HCT116 (cell line): ENCODE measurements at regions not wholly inside any gene's neighbourhood (a gene's known extent, or its start where the extent isn't known, plus 50 kb on each side); places are given as distances from the start of the nearest gene placed in this dataset.

Experiments used
- ATAC-seq: fragments of 200-7000 bp; cut with Tn5 transposase; 2 replicates; pipeline ENCODE4 v1.9.1; 2020; ENCODE audit warnings: mild to moderate bottlenecking, moderate library complexity
- BruUV-seq: library from RNA; stranded (reverse); fragments of 400-500 nt; replicated peaks from 2 replicates; lab custom pipeline; 2021; lab: Mats Ljungman, UMichigan
- CTCF ChIA-PET: fragments of 300-600 bp; sonication (Branson Sonifier 250); formaldehyde crosslinking; loops from one replicate; lab custom pipeline; 2021; ENCODE audit warnings: antibody characterized with exemption; lab: Charles Lee
- POLR2A ChIA-PET: fragments of 300-600, 350-600 bp; sonication (Branson Sonifier 250); formaldehyde crosslinking; loops from one replicate; lab custom pipeline; 2021; ENCODE audit warnings: antibody characterized with exemption; lab: Charles Lee
- RAD21 ChIA-PET, 2 experiments: fragments of 300-600 bp; sonication (Branson Sonifier 250); formaldehyde crosslinking; loops; one replicate each; lab custom pipeline; 2023; ENCODE audit warnings: low total read pairs in 2 of 2; ENCODE audit not compliant: uncharacterized antibody in 2 of 2, unreplicated experiment in 2 of 2, low non-redundant PET in 1 of 2; lab: Charles Lee
- DNase-seq: peaks from one replicate; pipeline ENCODE4 v3.0.0-alpha.2; 2010; ENCODE audit warnings: low read depth, low spot score
- H2AFZ ChIP-seq: fragments of 200-600 bp; shearing (Covaris generic), sonication (generic); 2 replicates; pipeline ENCODE4 v1.6.1; 2017; ENCODE audit warnings: low read depth, mixed run types, mixed read lengths, antibody characterized with exemption, low read length; ENCODE audit not compliant: poor library complexity, severe bottlenecking
- H3K27ac ChIP-seq: 2 replicates; pipeline ENCODE4 v1.5.1; 2012; ENCODE audit warnings: low read depth, low read length
- H3K27me3 ChIP-seq: fragments of 200-600 bp; sonication (generic); 2 replicates; pipeline ENCODE4 v1.6.1; 2016; ENCODE audit warnings: mixed run types, low read length, mixed read lengths; ENCODE audit not compliant: insufficient read depth
- H3K36me3 ChIP-seq, 2 experiments: fragments of 200-500 bp in 1 of 2; fragments of 200-600 bp in 1 of 2; sonication (Bioruptor generic) in 1 of 2; sonication (generic) in 1 of 2; 2 replicates each; pipeline versions ENCODE4 v1.5.1 to v1.6.1; 2014 to 2016; ENCODE audit warnings: low read length in 2 of 2, inconsistent platforms in 1 of 2, mixed read lengths in 1 of 2, mixed run types in 1 of 2; ENCODE audit not compliant: insufficient read depth in 2 of 2, control insufficient read depth in 1 of 2
- H3K4me1 ChIP-seq, 2 experiments: fragments of 200-600 bp in 1 of 2; sonication (generic) in 1 of 2; 2 replicates each; pipeline versions ENCODE4 v1.5.1 to v1.6.1; 2012 to 2017; ENCODE audit warnings: low read length in 2 of 2, inconsistent platforms in 1 of 2, mild to moderate bottlenecking in 1 of 2, mixed read lengths in 1 of 2, mixed run types in 1 of 2, moderate library complexity in 1 of 2; ENCODE audit not compliant: insufficient read depth in 2 of 2, control insufficient read depth in 1 of 2
- H3K4me2 ChIP-seq: fragments of 200-600 bp; sonication (generic); 2 replicates; pipeline ENCODE4 v1.6.1; 2017; ENCODE audit warnings: mixed run types, low read length, mixed read lengths
- H3K4me3 ChIP-seq, 2 experiments: fragments of 200-600 bp in 1 of 2; sonication (generic) in 1 of 2; replicated peaks in 1 of 2; 2 replicates each; pipeline ENCODE4 v1.5.1; 2011 to 2016; ENCODE audit warnings: low read length in 2 of 2, control low read depth in 1 of 2, low read depth in 1 of 2, mild to moderate bottlenecking in 1 of 2, mixed read lengths in 1 of 2, mixed run types in 1 of 2
- H3K79me2 ChIP-seq: fragments of 200-600 bp; sonication (generic); 2 replicates; pipeline ENCODE4 v1.6.1; 2017; ENCODE audit warnings: mild to moderate bottlenecking, mixed run types, low read length, moderate library complexity, mixed read lengths; ENCODE audit not compliant: insufficient read depth
- H3K9ac ChIP-seq: fragments of 200-600 bp; sonication (generic); 2 replicates; pipeline ENCODE4 v1.6.1; 2016; ENCODE audit warnings: low read length, mixed read lengths
- H3K9me2 ChIP-seq: fragments of 200-600 bp; sonication (generic), shearing (Covaris generic); 2 replicates; pipeline ENCODE4 v1.6.1; 2017; ENCODE audit warnings: mixed run types, mild to moderate bottlenecking, moderate library complexity; ENCODE audit not compliant: insufficient read depth
- H3K9me3 ChIP-seq, 2 experiments: fragments of 200-500 bp in 1 of 2; fragments of 200-600 bp in 1 of 2; sonication (Bioruptor generic) in 1 of 2; sonication (generic) in 1 of 2; 2 replicates each; pipeline ENCODE4 v1.6.1; 2014 to 2017; ENCODE audit warnings: low read length in 2 of 2, mixed read lengths in 2 of 2, inconsistent platforms in 1 of 2, low read depth in 1 of 2, mild to moderate bottlenecking in 1 of 2, mixed run types in 1 of 2, moderate library complexity in 1 of 2; ENCODE audit not compliant: control insufficient read depth in 1 of 2, insufficient read depth in 1 of 2
- H4K20me1 ChIP-seq: fragments of 200-600 bp; sonication (generic), shearing (Covaris generic); 2 replicates; pipeline ENCODE4 v1.6.1; 2017; ENCODE audit warnings: mixed run types, mild to moderate bottlenecking, moderate library complexity; ENCODE audit not compliant: insufficient read depth
- CEBPB ChIP-seq: IDR thresholded peaks from 2 replicates; pipeline ENCODE4 v1.6.1; 2012; ENCODE audit warnings: low read depth
- EZH2 ChIP-seq: fragments of 200-600 bp; sonication (generic); IDR thresholded peaks from 2 replicates; pipeline ENCODE4 v1.6.1; 2017; ENCODE audit warnings: antibody characterized with exemption, mixed run types
- EZH2phosphoT487 ChIP-seq: fragments of 200-600 bp; IDR thresholded peaks from 2 replicates; pipeline ENCODE4 v1.6.1; 2018; ENCODE audit warnings: antibody characterized with exemption, borderline replicate concordance
- JUND ChIP-seq: IDR thresholded peaks from 2 replicates; pipeline ENCODE4 v1.6.1; 2012
- POLR2A ChIP-seq: IDR thresholded peaks from 2 replicates; pipeline ENCODE4 v1.7.0; 2011; ENCODE audit warnings: borderline replicate concordance; ENCODE audit not compliant: insufficient read depth, insufficient read length; ENCODE audit errors: extremely low read depth
- SIN3A ChIP-seq: IDR thresholded peaks from 2 replicates; pipeline ENCODE4 v1.6.1; 2012; ENCODE audit warnings: low read depth
- SRF ChIP-seq: IDR thresholded peaks from 2 replicates; pipeline ENCODE4 v1.6.1; 2012; ENCODE audit warnings: low read depth
- YY1 ChIP-seq: IDR thresholded peaks from 2 replicates; pipeline ENCODE4 v1.6.1; 2011; ENCODE audit warnings: low read length, low read depth, moderate library complexity, mild to moderate bottlenecking; ENCODE audit not compliant: insufficient replicate concordance; ENCODE audit errors: extremely low read depth
- ZFX ChIP-seq: fragments of 450-650 bp; IDR thresholded peaks from 2 replicates; pipeline ENCODE4 v1.6.1; 2017
- ZNF274 ChIP-seq: fragments of 200-500 bp; sonication (Bioruptor generic); IDR thresholded peaks from 2 replicates; pipeline ENCODE4 v1.6.1; 2014; ENCODE audit warnings: mild to moderate bottlenecking, low read depth, low read length, inconsistent platforms
- intact Hi-C: fragments of 100-400 bp; cut with micrococcal nuclease; formaldehyde crosslinking; loops from 2 replicates; pipeline ENCODE4 v1.10.0; 2022
- TF ChIP-seq, protein P1 (sequence below): IDR thresholded peaks from 2 replicates; pipeline ENCODE4 v1.6.1; 2012
- TF ChIP-seq, protein P2 (sequence below), 3 experiments: fragments of 200-600 bp in 1 of 3; sonication (generic) in 1 of 3; IDR thresholded peaks in 2 of 3; conservative IDR thresholded peaks in 1 of 3; 2 replicates each; pipeline ENCODE4 v1.5.1; 2012 to 2017; ENCODE audit warnings: low read depth in 2 of 3, low read length in 2 of 3, antibody characterized with exemption in 1 of 3, borderline replicate concordance in 1 of 3, control low read depth in 1 of 3, mild to moderate bottlenecking in 1 of 3, mixed read lengths in 1 of 3, mixed run types in 1 of 3, moderate library complexity in 1 of 3; ENCODE audit not compliant: insufficient read depth in 1 of 3
- TF ChIP-seq, protein P3 (sequence below): IDR thresholded peaks from 2 replicates; pipeline ENCODE4 v1.6.1; 2012; ENCODE audit warnings: low read depth

GRCh38 chr11:98545544-98546175 is 475.1 kb upstream of the CNTN5 start:
- Histone ChIP-seq H3K27ac (no peak overlapping the region), H3K9me3 (peaks cover 0 to 3% of the 10 kb centered on the region in 2 experiments; a peak in 2 of 4 replicates), H3K9ac (no peak overlapping the region), H3K4me1 (no peaks in the 10 kb centered on the region), H3K4me2 (no peak overlapping the region), H3K36me3 (no peaks in the 10 kb centered on the region), H3K9me2 (no peaks in the 10 kb centered on the region)
- TF ChIP-seq CEBPB = no peak
- TF ChIP-seq EZH2phosphoT487 = no peak
- TF ChIP-seq, protein P1, sequence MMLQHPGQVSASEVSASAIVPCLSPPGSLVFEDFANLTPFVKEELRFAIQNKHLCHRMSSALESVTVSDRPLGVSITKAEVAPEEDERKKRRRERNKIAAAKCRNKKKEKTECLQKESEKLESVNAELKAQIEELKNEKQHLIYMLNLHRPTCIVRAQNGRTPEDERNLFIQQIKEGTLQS = no peak
- TF ChIP-seq, protein P2, sequence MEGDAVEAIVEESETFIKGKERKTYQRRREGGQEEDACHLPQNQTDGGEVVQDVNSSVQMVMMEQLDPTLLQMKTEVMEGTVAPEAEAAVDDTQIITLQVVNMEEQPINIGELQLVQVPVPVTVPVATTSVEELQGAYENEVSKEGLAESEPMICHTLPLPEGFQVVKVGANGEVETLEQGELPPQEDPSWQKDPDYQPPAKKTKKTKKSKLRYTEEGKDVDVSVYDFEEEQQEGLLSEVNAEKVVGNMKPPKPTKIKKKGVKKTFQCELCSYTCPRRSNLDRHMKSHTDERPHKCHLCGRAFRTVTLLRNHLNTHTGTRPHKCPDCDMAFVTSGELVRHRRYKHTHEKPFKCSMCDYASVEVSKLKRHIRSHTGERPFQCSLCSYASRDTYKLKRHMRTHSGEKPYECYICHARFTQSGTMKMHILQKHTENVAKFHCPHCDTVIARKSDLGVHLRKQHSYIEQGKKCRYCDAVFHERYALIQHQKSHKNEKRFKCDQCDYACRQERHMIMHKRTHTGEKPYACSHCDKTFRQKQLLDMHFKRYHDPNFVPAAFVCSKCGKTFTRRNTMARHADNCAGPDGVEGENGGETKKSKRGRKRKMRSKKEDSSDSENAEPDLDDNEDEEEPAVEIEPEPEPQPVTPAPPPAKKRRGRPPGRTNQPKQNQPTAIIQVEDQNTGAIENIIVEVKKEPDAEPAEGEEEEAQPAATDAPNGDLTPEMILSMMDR (IDR thresholded peaks at IDR 0.05 in 2 of 3, conservative IDR thresholded peaks at IDR 0.05 in 1 of 3; ENCODE audit: borderline replicate concordance in 1 of 3, insufficient read depth in 1 of 3, low read depth in 2 of 3, low read length in 2 of 3) = no peak
- no peak for TF ChIP-seq YY1
- TF ChIP-seq, protein P3, sequence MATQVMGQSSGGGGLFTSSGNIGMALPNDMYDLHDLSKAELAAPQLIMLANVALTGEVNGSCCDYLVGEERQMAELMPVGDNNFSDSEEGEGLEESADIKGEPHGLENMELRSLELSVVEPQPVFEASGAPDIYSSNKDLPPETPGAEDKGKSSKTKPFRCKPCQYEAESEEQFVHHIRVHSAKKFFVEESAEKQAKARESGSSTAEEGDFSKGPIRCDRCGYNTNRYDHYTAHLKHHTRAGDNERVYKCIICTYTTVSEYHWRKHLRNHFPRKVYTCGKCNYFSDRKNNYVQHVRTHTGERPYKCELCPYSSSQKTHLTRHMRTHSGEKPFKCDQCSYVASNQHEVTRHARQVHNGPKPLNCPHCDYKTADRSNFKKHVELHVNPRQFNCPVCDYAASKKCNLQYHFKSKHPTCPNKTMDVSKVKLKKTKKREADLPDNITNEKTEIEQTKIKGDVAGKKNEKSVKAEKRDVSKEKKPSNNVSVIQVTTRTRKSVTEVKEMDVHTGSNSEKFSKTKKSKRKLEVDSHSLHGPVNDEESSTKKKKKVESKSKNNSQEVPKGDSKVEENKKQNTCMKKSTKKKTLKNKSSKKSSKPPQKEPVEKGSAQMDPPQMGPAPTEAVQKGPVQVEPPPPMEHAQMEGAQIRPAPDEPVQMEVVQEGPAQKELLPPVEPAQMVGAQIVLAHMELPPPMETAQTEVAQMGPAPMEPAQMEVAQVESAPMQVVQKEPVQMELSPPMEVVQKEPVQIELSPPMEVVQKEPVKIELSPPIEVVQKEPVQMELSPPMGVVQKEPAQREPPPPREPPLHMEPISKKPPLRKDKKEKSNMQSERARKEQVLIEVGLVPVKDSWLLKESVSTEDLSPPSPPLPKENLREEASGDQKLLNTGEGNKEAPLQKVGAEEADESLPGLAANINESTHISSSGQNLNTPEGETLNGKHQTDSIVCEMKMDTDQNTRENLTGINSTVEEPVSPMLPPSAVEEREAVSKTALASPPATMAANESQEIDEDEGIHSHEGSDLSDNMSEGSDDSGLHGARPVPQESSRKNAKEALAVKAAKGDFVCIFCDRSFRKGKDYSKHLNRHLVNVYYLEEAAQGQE = no peak
- no peak for TF ChIP-seq ZFX
- no peak for TF ChIP-seq POLR2A
- no peak for TF ChIP-seq JUND
- no peak for TF ChIP-seq SIN3A
- TF ChIP-seq ZNF274 = no peak
- no peak for TF ChIP-seq EZH2
- no peak for TF ChIP-seq SRF
- TF ChIP-seq, all 23 proteins: peak for 0
- ATAC-seq (no peak), DNase-seq (no peak)
- intact Hi-C loops = no loop called here
- RAD21 ChIA-PET = no interaction called here
- H3K4me3 ChIP-seq = no peak overlapping the region
- H2AFZ ChIP-seq = no peak overlapping the region
- POLR2A ChIA-PET = no interaction called here
- BruUV-seq = no TSS peak
- H3K79me2 ChIP-seq = no peaks in the 10 kb centered on the region
- CTCF ChIA-PET = no interaction called here
- no peaks in the 10 kb centered on the region for H3K27me3 ChIP-seq
- H4K20me1 ChIP-seq = no peaks in the 10 kb centered on the region
